MCF 10A (cell line): ENCODE measurements at regions not wholly inside any gene's neighbourhood (a gene's known extent, or its start where the extent isn't known, plus 50 kb on each side); places are given as distances from the start of the nearest gene placed in this dataset.
"Not testable (repeated sequence)": the region's sequence is repeated elsewhere in the genome, so short reads cannot be mapped to it uniquely, and the experiment has no call there.

ENCODE experiments used
- BruUV-seq: library from RNA; stranded (reverse); fragments of 400-500 nt; replicated peaks from 2 replicates; lab custom pipeline; 2021; lab: Mats Ljungman, UMichigan
- CTCF ChIA-PET: fragments of 300-600 bp; sonication (Branson Sonifier 250); formaldehyde crosslinking; extraction: SDS; loops from one replicate; lab custom pipeline; 2021; ENCODE audit warnings: antibody characterized with exemption, inconsistent platforms; lab: Yijun Ruan, JAX
- POLR2A ChIA-PET: fragments of 300-600, 350-650 bp; sonication (Branson Sonifier 250); formaldehyde crosslinking; extraction: SDS; loops from one replicate; lab custom pipeline; 2020; ENCODE audit warnings: antibody characterized with exemption, inconsistent platforms; lab: Yijun Ruan, JAX
- DNase-seq: peaks from one replicate; pipeline ENCODE4 v3.0.0-alpha.2; 2018; ENCODE audit not compliant: unreplicated experiment
- H3K27ac Mint-ChIP-seq: one replicate; pipeline ENCODE4 v1.8.0; 2022; ENCODE audit warnings: mild to moderate bottlenecking, low read depth, mixed read lengths; ENCODE audit not compliant: unreplicated experiment
- H3K27me3 Mint-ChIP-seq: one replicate; pipeline ENCODE4 v1.8.0; 2022; ENCODE audit warnings: mixed read lengths; ENCODE audit not compliant: insufficient read depth, unreplicated experiment
- H3K36me3 Mint-ChIP-seq: one replicate; pipeline ENCODE4 v1.8.0; 2022; ENCODE audit warnings: mild to moderate bottlenecking, moderate library complexity, mixed read lengths; ENCODE audit not compliant: insufficient read depth, unreplicated experiment
- H3K4me1 Mint-ChIP-seq: one replicate; pipeline ENCODE4 v1.8.0; 2022; ENCODE audit warnings: mixed read lengths; ENCODE audit not compliant: insufficient read depth, unreplicated experiment
- H3K4me3 Mint-ChIP-seq: one replicate; pipeline ENCODE4 v1.8.0; 2022; ENCODE audit warnings: mild to moderate bottlenecking, moderate library complexity, mixed read lengths; ENCODE audit not compliant: unreplicated experiment
- H3K9me3 Mint-ChIP-seq: one replicate; pipeline ENCODE4 v1.8.0; 2022; ENCODE audit warnings: mixed read lengths; ENCODE audit not compliant: unreplicated experiment
- CTCF ChIP-seq: fragments of 200-600 bp; IDR thresholded peaks from one replicate; pipeline ENCODE4 v1.8.0; 2022; ENCODE audit warnings: antibody characterized with exemption, mild to moderate bottlenecking; ENCODE audit not compliant: unreplicated experiment
- intact Hi-C: fragments of 100-400 bp; cut with micrococcal nuclease; formaldehyde crosslinking; loops from 2 replicates; pipeline ENCODE4 v1.14.1; 2022

GRCh38 chr14:56064513-56064912, 53.7 kb upstream of the PELI2 start:
- Mint-ChIP-seq H3K9me3 (no peaks in the 10 kb centered on the region), H3K27ac (no peak overlapping the region), H3K36me3 (no peaks in the 10 kb centered on the region), H3K27me3 (peaks cover 5% of the 10 kb centered on the region), H3K4me3 (no peak overlapping the region), H3K4me1 (no peaks in the 10 kb centered on the region)
- TF ChIP-seq CTCF, result no peak
- intact Hi-C loops, result no loop called here
- BruUV-seq, result no TSS peak
- ChIA-PET CTCF (interaction anchor here (0.6 kb wide), 1 partner anchor 131 kb away, joined by 4 read pairs; no protein-coding TSS in a partner anchor), POLR2A (interaction anchor here (0.6 to 0.7 kb wide), 2 partner anchors 9 to 18 kb away, joined by 3 read pairs; no protein-coding TSS in a partner anchor)
- no peak for DNase-seq

GRCh38 chr14:56065199-56065598, 53.0 kb upstream of the PELI2 start:
- H3K4me1 Mint-ChIP-seq, BruUV-seq, DNase-seq, H3K27me3 Mint-ChIP-seq, H3K9me3 Mint-ChIP-seq, CTCF ChIA-PET, POLR2A ChIA-PET, intact Hi-C loops, H3K27ac Mint-ChIP-seq, H3K36me3 Mint-ChIP-seq, H3K4me3 Mint-ChIP-seq: not testable (repeated sequence)

GRCh38 chr14:56065621-56066290, 52.5 kb upstream of the PELI2 start:
- Mint-ChIP-seq H3K4me1 (no peaks in the 10 kb centered on the region), H3K27ac (no peak overlapping the region), H3K27me3 (no peaks in the 10 kb centered on the region), H3K36me3 (no peaks in the 10 kb centered on the region), H3K9me3 (no peaks in the 10 kb centered on the region), H3K4me3 (no peak overlapping the region)
- intact Hi-C loops, result no loop called here
- no peak for TF ChIP-seq CTCF
- peak; percentile 16 for DNase-seq
- ChIA-PET POLR2A (no interaction called here), CTCF (no interaction called here)
- BruUV-seq, result no TSS peak
